ENCODE measurements at regions not wholly inside any gene's neighbourhood (a gene's known extent, or its start where the extent isn't known, plus 50 kb on each side); places are given as distances from the start of the nearest gene placed in this dataset.

DNA sequence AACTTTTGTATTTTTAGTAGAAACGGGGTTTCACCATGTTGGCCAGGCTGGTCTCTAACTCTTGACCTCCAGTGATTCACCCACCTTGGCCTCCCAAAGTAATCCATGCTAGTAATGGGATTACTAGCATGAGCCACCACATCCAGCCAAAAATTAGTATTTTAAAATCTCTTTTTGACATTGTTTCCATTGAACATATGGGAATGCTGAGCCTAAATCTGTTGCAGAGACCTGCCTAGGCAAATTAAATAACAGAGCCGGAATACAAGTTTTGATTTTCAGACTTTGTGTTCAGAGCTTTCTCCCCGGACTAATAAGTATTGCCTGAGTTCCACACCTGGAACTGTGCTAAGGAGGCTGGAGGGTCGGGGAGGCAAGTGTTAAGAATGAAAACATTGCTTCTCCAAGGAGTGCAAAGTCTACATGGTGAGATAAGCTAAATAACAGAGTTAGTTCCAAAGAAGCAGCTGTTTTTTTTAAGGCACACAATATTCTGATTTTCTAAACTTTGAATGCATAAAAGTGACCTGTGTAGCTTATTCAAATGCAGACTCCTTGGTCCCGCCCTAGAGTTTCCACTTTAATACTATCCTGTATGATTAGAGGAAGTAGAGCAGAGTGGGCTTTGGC lies 150.6 kb upstream of the CELF4 start:
- Histone ChIP-seq H3F3A (ENCODE audit: control insufficient read depth, insufficient read depth) (no peaks in the 10 kb centered on the region), H3K79me2 (ENCODE audit: control insufficient read depth, low read length) (no peaks in the 10 kb centered on the region), H4K20me1 (ENCODE audit: control insufficient read depth, insufficient read depth, low read depth, low read length) (no peaks in the 10 kb centered on the region), H3K4me1 (ENCODE audit: control insufficient read depth, low read length) (no peaks in the 10 kb centered on the region), H3K27me3 (ENCODE audit: control insufficient read depth, low read length) (no peaks in the 10 kb centered on the region), H3K27ac (ENCODE audit: low read depth, low read length) (no peak overlapping the region), H3K9me3 (ENCODE audit: control insufficient read depth, insufficient read depth, low read length) (no peaks in the 10 kb centered on the region; the same call in 1 of the 2 replicates), H3K4me2 (ENCODE audit: low read length) (no peak overlapping the region), H3K4me3 (ENCODE audit: low read length) (no peak overlapping the region), H3K36me3 (ENCODE audit: control insufficient read depth, low read length) (no peaks in the 10 kb centered on the region), H3K9me2 (replicated peaks; ENCODE audit: control insufficient read depth, low read length) (no peaks in the 10 kb centered on the region)
- no peak for TF ChIP-seq EZH2phosphoT487 (IDR thresholded peaks at IDR 0.05; ENCODE audit: borderline replicate concordance, low read length)
- TF ChIP-seq, protein P1, sequence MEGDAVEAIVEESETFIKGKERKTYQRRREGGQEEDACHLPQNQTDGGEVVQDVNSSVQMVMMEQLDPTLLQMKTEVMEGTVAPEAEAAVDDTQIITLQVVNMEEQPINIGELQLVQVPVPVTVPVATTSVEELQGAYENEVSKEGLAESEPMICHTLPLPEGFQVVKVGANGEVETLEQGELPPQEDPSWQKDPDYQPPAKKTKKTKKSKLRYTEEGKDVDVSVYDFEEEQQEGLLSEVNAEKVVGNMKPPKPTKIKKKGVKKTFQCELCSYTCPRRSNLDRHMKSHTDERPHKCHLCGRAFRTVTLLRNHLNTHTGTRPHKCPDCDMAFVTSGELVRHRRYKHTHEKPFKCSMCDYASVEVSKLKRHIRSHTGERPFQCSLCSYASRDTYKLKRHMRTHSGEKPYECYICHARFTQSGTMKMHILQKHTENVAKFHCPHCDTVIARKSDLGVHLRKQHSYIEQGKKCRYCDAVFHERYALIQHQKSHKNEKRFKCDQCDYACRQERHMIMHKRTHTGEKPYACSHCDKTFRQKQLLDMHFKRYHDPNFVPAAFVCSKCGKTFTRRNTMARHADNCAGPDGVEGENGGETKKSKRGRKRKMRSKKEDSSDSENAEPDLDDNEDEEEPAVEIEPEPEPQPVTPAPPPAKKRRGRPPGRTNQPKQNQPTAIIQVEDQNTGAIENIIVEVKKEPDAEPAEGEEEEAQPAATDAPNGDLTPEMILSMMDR (IDR thresholded peaks at IDR 0.05; ENCODE audit: low read depth, low read length, poor library complexity, severe bottlenecking) = no peak

- no peaks in the 10 kb centered on the region for H3K36me3 ChIP-seq (ENCODE audit: control insufficient read depth, low read length)
- H3K79me2 ChIP-seq (ENCODE audit: control insufficient read depth, low read length) = no peaks in the 10 kb centered on the region
- no peak overlapping the region for H3K4me2 ChIP-seq (ENCODE audit: low read length)
- no peaks in the 10 kb centered on the region; the same call in 1 of the 2 replicates for H3K9me3 ChIP-seq (ENCODE audit: control insufficient read depth, insufficient read depth, low read length)
- no peaks in the 10 kb centered on the region for H4K20me1 ChIP-seq (ENCODE audit: control insufficient read depth, insufficient read depth, low read depth, low read length)
- no peaks in the 10 kb centered on the region for H3K27me3 ChIP-seq (ENCODE audit: control insufficient read depth, low read length)
- no peak overlapping the region for H3K27ac ChIP-seq (ENCODE audit: low read depth, low read length)
- H3K9me2 ChIP-seq (replicated peaks; ENCODE audit: control insufficient read depth, low read length) = no peaks in the 10 kb centered on the region
- TF ChIP-seq, protein P1 (IDR thresholded peaks at IDR 0.05; ENCODE audit: low read depth, low read length, poor library complexity, severe bottlenecking) = no peak
- TF ChIP-seq EZH2phosphoT487 (IDR thresholded peaks at IDR 0.05; ENCODE audit: borderline replicate concordance, low read length) = no peak
- no peaks in the 10 kb centered on the region for H3K4me1 ChIP-seq (ENCODE audit: control insufficient read depth, low read length)
- no peak overlapping the region for H3K4me3 ChIP-seq (ENCODE audit: low read length)
- no peaks in the 10 kb centered on the region for H3F3A ChIP-seq (ENCODE audit: control insufficient read depth, insufficient read depth)
These were observed 149.1 kb upstream of the CELF4 start for GRCh38 chr18:37714691-37715090.

- Histone ChIP-seq H3K79me2 (ENCODE audit: control insufficient read depth, low read length) (no peaks in the 10 kb centered on the region), H3K4me1 (ENCODE audit: control insufficient read depth, low read length) (no peaks in the 10 kb centered on the region), H3K27me3 (ENCODE audit: control insufficient read depth, low read length) (no peaks in the 10 kb centered on the region), H3K9me3 (ENCODE audit: control insufficient read depth, insufficient read depth, low read length) (no peaks in the 10 kb centered on the region), H3K4me3 (ENCODE audit: low read length) (no peak overlapping the region), H3F3A (ENCODE audit: control insufficient read depth, insufficient read depth) (no peaks in the 10 kb centered on the region), H4K20me1 (ENCODE audit: control insufficient read depth, insufficient read depth, low read depth, low read length) (no peaks in the 10 kb centered on the region), H3K9me2 (replicated peaks; ENCODE audit: control insufficient read depth, low read length) (no peaks in the 10 kb centered on the region), H3K36me3 (ENCODE audit: control insufficient read depth, low read length) (no peaks in the 10 kb centered on the region), H3K27ac (ENCODE audit: low read depth, low read length) (no peak overlapping the region), H3K4me2 (ENCODE audit: low read length) (no peak overlapping the region)
- TF ChIP-seq, protein P1 (IDR thresholded peaks at IDR 0.05; ENCODE audit: low read depth, low read length, poor library complexity, severe bottlenecking) = no peak
- TF ChIP-seq EZH2phosphoT487 (IDR thresholded peaks at IDR 0.05; ENCODE audit: borderline replicate concordance, low read length) = no peak
These were observed 147.2 kb upstream of the CELF4 start for GRCh38 chr18:37712776-37713175.

Measured in DOHH2 (cell line).